ENCODE measurements at regions not wholly inside any gene's neighbourhood (a gene's known extent, or its start where the extent isn't known, plus 50 kb on each side); places are given as distances from the start of the nearest gene placed in this dataset.

DNA sequence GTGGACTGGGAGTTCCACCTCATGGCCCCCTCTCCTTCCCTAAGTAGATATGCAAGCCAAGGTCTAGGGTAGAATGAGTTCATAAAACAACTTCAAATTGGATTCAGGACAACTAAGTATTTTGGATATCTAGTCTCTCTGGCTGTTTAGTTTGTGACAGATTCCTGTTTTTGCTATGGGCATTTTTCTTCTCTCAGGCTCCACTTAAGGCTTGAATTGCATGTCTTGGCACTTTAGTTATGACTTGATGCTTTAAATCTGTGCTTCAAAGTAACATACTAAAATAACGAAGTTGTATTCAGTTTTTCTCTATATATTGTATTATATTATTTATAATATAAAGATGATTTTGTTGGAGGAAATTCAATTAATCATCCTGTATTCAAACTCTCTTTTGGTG is 873.4 kb upstream of the MBL2 start:
- no peak for ATAC-seq (replicated peaks in 6 of 8)
- in situ Hi-C loops (cut with MboI; ENCODE audit: low pct_unique_long_range_greater_than_20kb in 2 of 9, low sequenced_read_pairs in 9 of 9, unreplicated experiment in 9 of 9) = no loop called here
- 13 to 100% (median 67%) methylated on average over 1 of the region's 1 CpG; no CpG with 5 or more reads in 3 of the 10 experiments for WGBS, 10 experiments
- Histone ChIP-seq H3K4me3 (no peak overlapping the region), H3K4me1 (replicated peaks in 1 of 2) (peaks cover 0 to 4% of the 10 kb centered on the region in 2 donors), H3K27ac (no peak overlapping the region)

DNA sequence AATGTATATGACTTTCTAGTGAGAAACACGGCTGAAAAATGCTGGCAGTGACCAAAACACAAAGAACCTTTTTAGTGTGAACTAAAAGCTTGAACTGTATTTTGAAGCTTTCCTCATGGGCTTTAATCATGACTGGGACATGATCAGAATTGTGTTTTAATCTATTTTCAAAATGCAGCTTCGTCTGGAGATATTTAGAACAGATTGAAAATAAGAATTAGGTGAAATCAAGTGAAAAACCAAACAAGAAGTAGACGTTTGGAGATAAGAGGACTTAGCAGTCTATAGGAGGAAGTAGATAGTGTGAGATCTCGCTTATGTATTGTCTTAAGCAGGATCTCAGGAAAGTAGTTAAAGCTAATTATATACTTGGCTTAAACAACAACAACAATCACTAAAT is 865.4 kb upstream of the MBL2 start:
- ATAC-seq (replicated peaks in 6 of 8) = no peak
- H3K4me1 ChIP-seq (replicated peaks in 1 of 2) = peaks cover 0 to 3% of the 10 kb centered on the region in 2 donors
- H3K27ac ChIP-seq = no peak overlapping the region
- no peak overlapping the region for H3K4me3 ChIP-seq
- WGBS, 10 experiments = 14 to 94% (median 80%) methylated on average over 2 to 4 of the region's 4 CpGs; no CpG with 5 or more reads in 1 of the 10 experiments
- in situ Hi-C loops (cut with MboI; ENCODE audit: low pct_unique_long_range_greater_than_20kb in 2 of 9, low sequenced_read_pairs in 9 of 9, unreplicated experiment in 9 of 9) = no loop called here

DNA sequence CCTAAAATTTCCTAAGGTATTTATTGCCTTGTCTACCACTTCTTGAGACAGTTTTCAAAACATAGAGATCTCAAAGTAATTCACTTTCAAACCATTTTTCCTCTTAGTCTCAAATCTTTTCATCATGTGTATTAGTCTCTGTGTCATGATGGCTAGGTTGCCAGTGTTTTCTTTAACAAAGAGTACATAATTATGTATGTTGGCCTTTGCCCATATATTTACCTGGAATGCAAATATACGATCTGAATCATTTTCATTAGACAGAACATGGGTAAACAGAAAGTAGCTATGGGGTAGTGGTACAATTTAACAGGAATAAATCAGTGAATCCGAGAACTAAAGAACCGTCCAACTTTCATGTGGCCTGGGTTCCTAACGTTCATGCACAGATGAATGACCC is 852.1 kb upstream of the MBL2 start:
- H3K4me3 ChIP-seq = no peak overlapping the region
- in situ Hi-C loops (cut with MboI; ENCODE audit: low pct_unique_long_range_greater_than_20kb in 2 of 9, low sequenced_read_pairs in 9 of 9, unreplicated experiment in 9 of 9) = loop anchor here in 3 of 9 experiments (25.0 kb wide), 1 partner anchor 188 kb away; no protein-coding TSS in a partner anchor
- ATAC-seq (replicated peaks in 6 of 8) = no peak
- no peak overlapping the region for H3K27ac ChIP-seq
- no peaks in the 10 kb centered on the region for H3K4me1 ChIP-seq (replicated peaks in 1 of 2)
- WGBS, 10 experiments = 11 to 94% (median 75%) methylated on average over 2 to 4 of the region's 4 CpGs; no CpG with 5 or more reads in 1 of the 10 experiments

DNA sequence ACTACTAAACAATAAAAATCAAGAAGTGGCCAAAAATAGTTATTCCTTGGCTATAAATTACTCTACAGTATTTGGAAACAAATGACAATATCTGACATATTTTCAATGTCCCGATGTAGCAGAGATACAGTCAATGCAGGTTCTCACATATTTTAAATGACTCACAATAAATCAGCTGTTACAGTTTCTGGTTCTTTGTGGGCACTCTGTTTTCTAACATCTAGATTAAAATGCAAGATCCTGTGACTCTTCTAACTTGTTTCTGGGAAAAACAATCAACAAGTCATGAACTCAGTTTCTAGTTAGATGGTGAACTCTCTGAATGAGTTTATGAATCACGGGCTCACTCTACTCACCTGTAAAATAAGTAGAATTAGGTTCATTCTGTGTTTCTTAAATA is 849.6 kb upstream of the MBL2 start:
- H3K4me3 ChIP-seq = no peak overlapping the region
- no peak overlapping the region for H3K27ac ChIP-seq
- no peak for ATAC-seq (replicated peaks in 6 of 8)
- no peaks in the 10 kb centered on the region for H3K4me1 ChIP-seq (replicated peaks in 1 of 2)
- 13 to 100% (median 80%) methylated on average over 1 to 2 of the region's 2 CpGs; no CpG with 5 or more reads in 1 of the 10 experiments for WGBS, 10 experiments
- in situ Hi-C loops (cut with MboI; ENCODE audit: low pct_unique_long_range_greater_than_20kb in 2 of 9, low sequenced_read_pairs in 9 of 9, unreplicated experiment in 9 of 9) = loop anchor here in 3 of 9 experiments (25.0 kb wide), 1 partner anchor 190 kb away; no protein-coding TSS in a partner anchor

DNA sequence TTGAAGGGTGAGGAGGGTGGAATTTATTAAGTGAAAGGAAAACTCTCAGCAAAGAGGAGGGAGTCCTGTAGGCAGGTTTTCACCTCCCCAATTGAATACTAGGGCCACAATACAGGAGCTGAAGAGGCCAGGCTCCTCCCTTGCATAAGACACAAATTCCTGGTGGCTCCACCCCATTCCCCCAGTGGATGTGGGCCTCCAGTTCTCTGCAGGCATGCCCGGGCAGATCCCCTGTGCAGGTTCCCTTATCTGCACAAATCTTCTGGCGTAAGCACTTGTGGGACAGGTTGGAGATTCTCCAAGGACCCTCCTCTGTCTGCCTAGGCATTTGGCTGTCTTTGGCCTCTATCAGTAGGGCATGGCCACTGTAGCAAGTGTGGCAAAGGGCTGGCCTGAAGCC is 847.1 kb upstream of the MBL2 start:
- H3K27ac ChIP-seq = no peak overlapping the region
- 46 to 92% (median 90%) methylated on average over 2 of the region's 2 CpGs; no CpG with 5 or more reads in 7 of the 10 experiments for WGBS, 10 experiments
- in situ Hi-C loops (cut with MboI; ENCODE audit: low pct_unique_long_range_greater_than_20kb in 2 of 9, low sequenced_read_pairs in 9 of 9, unreplicated experiment in 9 of 9) = loop anchor here in 3 of 9 experiments (25.0 kb wide), 1 partner anchor 193 kb away; no protein-coding TSS in a partner anchor
- no peak overlapping the region for H3K4me3 ChIP-seq
- no peaks in the 10 kb centered on the region for H3K4me1 ChIP-seq (replicated peaks in 1 of 2)
- ATAC-seq (replicated peaks in 6 of 8) = peak in 2 of 8 experiments; percentile 94 to 97

DNA sequence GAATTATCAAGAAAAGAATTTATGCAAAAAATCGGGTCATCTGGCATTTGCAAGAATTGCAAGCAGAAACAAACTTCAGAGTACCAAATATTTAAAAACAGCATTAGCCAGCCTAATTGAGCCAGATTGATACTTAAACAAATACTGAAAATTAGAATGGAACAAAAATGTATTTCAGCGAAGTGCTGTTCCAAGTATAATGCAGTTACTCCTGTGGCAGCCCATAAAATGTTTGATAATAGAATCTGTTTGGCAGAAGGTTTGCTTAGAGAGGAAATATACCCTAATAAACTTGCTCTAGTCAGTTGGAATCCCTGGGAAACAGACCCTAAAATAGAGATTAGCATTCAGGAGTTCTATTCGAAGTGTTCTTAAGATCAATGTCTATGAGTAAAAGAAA is 835.1 kb upstream of the MBL2 start:
- Histone ChIP-seq H3K4me1 (replicated peaks in 1 of 2) (no peaks in the 10 kb centered on the region), H3K27ac (no peak overlapping the region), H3K4me3 (no peak overlapping the region)
- in situ Hi-C loops (cut with MboI; ENCODE audit: low pct_unique_long_range_greater_than_20kb in 2 of 9, low sequenced_read_pairs in 9 of 9, unreplicated experiment in 9 of 9) = loop anchor here in 3 of 9 experiments (25.0 kb wide), 1 partner anchor 205 kb away; no protein-coding TSS in a partner anchor
- 0 to 100% (median 67%) methylated on average over 1 to 3 of the region's 3 CpGs for WGBS, 10 experiments
- ATAC-seq (replicated peaks in 6 of 8) = no peak

DNA sequence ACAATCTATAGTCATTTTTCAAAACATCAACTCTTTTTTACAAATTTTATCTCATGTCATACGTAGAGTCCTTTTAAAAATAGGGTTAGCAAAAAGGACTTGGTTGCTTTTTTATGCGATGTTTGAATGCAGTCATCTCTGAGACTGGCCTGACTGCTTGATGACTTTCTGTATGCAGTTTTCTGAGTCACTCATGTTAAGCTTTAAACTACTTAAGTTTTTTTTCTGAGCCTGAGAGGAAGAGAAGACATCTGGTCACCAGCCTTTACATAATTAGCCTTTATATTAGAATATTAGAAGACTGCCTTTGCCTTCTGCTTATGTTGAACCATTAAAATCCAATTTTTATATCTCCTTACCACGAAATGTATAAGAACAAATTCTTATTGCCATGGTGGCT is 834.4 kb upstream of the MBL2 start:
- in situ Hi-C loops (cut with MboI; ENCODE audit: low pct_unique_long_range_greater_than_20kb in 2 of 9, low sequenced_read_pairs in 9 of 9, unreplicated experiment in 9 of 9) = loop anchor here in 3 of 9 experiments (25.0 kb wide), 1 partner anchor 205 kb away; no protein-coding TSS in a partner anchor
- ATAC-seq (replicated peaks in 6 of 8) = peak in 4 of 8 experiments; percentile 30 to 96 (median 70)
- H3K4me1 ChIP-seq (replicated peaks in 1 of 2) = no peaks in the 10 kb centered on the region
- H3K4me3 ChIP-seq = no peak overlapping the region
- WGBS, 10 experiments = 3 to 100% (median 81%) methylated on average over 1 to 3 of the region's 3 CpGs
- no peak overlapping the region for H3K27ac ChIP-seq

DNA sequence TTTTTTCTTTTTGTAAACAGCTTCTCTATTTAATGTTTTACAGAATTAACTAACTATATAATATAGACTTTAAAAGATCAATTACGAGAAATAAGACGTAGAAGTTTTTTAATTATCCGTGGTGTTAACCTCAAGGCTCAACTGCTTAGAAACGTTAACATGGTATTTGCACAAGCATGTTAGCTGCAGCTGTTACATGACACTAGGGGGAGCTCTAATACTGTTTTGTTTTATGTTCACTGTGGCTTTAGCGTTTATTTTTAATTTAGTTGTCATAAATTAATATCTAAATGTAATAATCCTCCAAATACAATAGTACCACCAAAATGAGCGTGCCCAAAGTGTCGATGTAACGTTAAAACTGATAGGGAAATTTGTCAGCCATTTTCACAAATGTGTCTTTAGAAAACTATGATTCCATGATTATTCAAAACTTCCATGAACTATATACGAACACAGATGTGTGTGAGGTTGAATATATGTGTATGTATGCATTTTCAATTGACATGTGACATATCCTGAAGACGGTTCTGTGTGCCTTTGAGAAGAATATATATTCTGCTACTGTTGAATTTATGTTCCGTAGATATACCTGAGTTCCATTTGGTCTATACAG is 828.8 kb upstream of the MBL2 start:
- peaks cover 0 to 4% of the 10 kb centered on the region in 2 donors for H3K4me1 ChIP-seq (replicated peaks in 1 of 2)
- no peak overlapping the region for H3K27ac ChIP-seq
- peak in 5 of 8 experiments; percentile 8 to 67 (median 47) for ATAC-seq (replicated peaks in 6 of 8)
- 2 to 31% (median 13%) methylated on average over 4 to 11 of the region's 11 CpGs for WGBS, 10 experiments
- in situ Hi-C loops (cut with MboI; ENCODE audit: low pct_unique_long_range_greater_than_20kb in 2 of 9, low sequenced_read_pairs in 9 of 9, unreplicated experiment in 9 of 9) = loop anchor here in 3 of 9 experiments (25.0 kb wide), 1 partner anchor 211 kb away; no protein-coding TSS in a partner anchor
- H3K4me3 ChIP-seq = no peak overlapping the region

DNA sequence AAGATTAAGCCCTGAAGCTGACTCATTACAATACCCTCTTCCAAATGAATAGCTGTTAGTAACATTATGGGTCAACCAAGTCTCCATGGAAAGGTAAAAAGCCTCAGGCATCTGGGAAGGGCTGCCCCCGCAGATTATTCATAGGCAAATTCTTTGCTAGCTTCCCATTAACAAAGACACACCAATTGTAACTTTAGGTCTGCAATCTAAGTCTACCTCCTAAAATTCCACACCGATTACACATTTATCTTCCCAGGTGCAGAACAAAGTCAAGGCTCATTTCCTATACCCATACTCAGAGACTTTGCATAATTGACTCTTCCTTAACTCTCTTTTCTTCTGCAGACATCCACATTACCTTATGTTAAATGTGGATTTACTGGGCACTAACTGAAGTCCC is 826.3 kb upstream of the MBL2 start:
- in situ Hi-C loops (cut with MboI; ENCODE audit: low pct_unique_long_range_greater_than_20kb in 2 of 9, low sequenced_read_pairs in 9 of 9, unreplicated experiment in 9 of 9) = loop anchor here in 1 of 9 experiments (25.0 kb wide), 1 partner anchor 387 kb away; no protein-coding TSS in a partner anchor
- Histone ChIP-seq H3K4me3 (no peak overlapping the region), H3K4me1 (replicated peaks in 1 of 2) (peaks cover 0 to 7% of the 10 kb centered on the region in 2 donors), H3K27ac (no peak overlapping the region)
- WGBS, 10 experiments = 0 to 67% (median 14%) methylated on average over 1 to 2 of the region's 2 CpGs; no CpG with 5 or more reads in 2 of the 10 experiments
- peak in 6 of 8 experiments; percentile 23 to 88 (median 49) for ATAC-seq (replicated peaks in 6 of 8)

DNA sequence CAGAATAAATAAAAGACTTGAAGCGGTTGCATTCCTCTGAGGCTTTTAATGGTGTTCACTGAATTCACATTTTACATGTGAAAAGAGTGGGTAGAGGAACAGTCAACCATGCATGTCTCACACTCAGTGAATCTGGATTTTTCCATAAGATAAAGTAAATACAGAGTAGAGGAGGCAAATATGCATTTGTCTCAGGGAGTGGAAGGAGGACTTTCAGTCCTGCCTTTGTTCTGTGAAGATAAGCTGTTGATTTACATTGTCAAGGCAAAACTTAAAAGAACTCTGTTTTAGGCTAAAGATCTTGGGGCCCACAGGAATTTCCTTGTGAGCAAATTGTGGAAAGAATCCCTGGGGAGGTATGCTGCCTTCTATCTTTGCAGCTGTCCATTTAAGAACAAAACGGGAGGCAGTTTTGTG is 825.3 kb upstream of the MBL2 start:
- H3K4me3 ChIP-seq = no peak overlapping the region
- peak overlapping the region in 1 of 2 donors; percentile 16 for H3K27ac ChIP-seq
- 20 to 83% (median 44%) methylated on average over 1 to 2 of the region's 2 CpGs for WGBS, 10 experiments
- H3K4me1 ChIP-seq (replicated peaks in 1 of 2) = peaks cover 0 to 7% of the 10 kb centered on the region in 2 donors
- peak in 5 of 8 experiments; percentile 52 to 80 (median 74) for ATAC-seq (replicated peaks in 6 of 8)
- in situ Hi-C loops (cut with MboI; ENCODE audit: low pct_unique_long_range_greater_than_20kb in 2 of 9, low sequenced_read_pairs in 9 of 9, unreplicated experiment in 9 of 9) = loop anchor here in 1 of 9 experiments (25.0 kb wide), 1 partner anchor 386 kb away; no protein-coding TSS in a partner anchor

DNA sequence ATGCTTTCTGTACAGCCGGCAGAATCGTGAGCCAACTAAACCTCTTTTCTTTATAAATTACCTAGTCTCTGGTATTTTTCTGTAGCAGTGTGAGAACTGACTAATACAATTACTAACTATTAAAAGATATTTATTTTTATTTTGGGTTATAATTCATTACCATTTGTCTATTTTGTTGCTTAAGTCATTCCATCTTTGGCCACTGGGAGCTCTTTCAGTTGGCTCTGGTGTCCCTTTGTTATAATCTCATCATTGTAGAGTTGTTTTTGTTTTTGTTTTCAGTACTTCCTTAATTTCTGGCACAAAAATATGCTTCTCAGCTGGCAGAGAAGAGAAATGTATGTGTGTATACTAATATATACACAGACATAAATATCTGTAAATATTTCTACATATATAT is 807.9 kb upstream of the MBL2 start:
- in situ Hi-C loops (cut with MboI; ENCODE audit: low pct_unique_long_range_greater_than_20kb in 2 of 9, low sequenced_read_pairs in 9 of 9, unreplicated experiment in 9 of 9) = loop anchor here in 1 of 9 experiments (25.0 kb wide), 1 partner anchor 368 kb away; no protein-coding TSS in a partner anchor
- H3K4me1 ChIP-seq (replicated peaks in 1 of 2) = no peaks in the 10 kb centered on the region
- no peak overlapping the region for H3K27ac ChIP-seq
- ATAC-seq (replicated peaks in 6 of 8) = no peak
- WGBS, 10 experiments = 33 to 100% (median 94%) methylated on average over 1 to 2 of the region's 2 CpGs; no CpG with 5 or more reads in 4 of the 10 experiments
- H3K4me3 ChIP-seq = no peak overlapping the region

DNA sequence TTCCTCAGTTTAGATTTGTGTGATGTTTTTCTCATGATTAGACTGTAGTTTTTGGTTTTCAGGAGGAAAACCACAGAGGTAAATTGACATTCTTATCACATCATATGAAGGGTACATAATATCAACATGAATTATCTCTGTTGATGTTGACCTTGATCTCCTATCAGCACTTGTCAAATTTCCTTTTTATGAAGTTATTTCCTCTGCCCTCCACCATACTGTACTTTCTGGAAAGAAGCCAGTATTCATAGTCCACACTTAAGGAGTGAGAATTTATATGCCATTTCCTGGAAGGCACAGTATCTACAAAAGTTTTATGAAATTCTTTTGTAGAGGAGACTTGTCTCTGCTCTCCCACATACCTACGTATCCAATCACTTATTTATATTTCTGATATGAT is 807.2 kb upstream of the MBL2 start:
- 71 to 100% (median 86%) methylated on average over 1 of the region's 1 CpG; no CpG with 5 or more reads in 1 of the 10 experiments for WGBS, 10 experiments
- H3K27ac ChIP-seq = no peak overlapping the region
- no peaks in the 10 kb centered on the region for H3K4me1 ChIP-seq (replicated peaks in 1 of 2)
- H3K4me3 ChIP-seq = no peak overlapping the region
- no peak for ATAC-seq (replicated peaks in 6 of 8)
- in situ Hi-C loops (cut with MboI; ENCODE audit: low pct_unique_long_range_greater_than_20kb in 2 of 9, low sequenced_read_pairs in 9 of 9, unreplicated experiment in 9 of 9) = loop anchor here in 1 of 9 experiments (25.0 kb wide), 1 partner anchor 367 kb away; no protein-coding TSS in a partner anchor

DNA sequence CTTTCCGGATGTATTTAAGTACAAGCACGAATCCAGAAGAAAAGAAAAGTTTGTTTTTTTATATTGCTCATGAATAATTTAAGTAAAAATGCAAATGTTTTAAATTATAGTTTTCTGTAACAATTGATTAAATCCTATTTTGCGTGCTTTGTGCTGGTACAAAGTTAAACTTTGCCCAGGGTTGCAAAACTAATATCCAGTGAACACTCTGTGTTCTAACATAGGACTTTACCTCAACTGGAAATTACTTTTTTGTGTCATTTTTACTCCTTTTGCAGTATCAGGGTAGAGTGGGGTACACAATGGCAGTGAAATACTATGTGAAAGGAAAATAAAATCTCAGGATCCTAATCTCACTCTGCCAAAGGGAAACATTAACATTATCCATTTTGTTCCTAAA is 801.4 kb upstream of the MBL2 start:
- in situ Hi-C loops (cut with MboI; ENCODE audit: low pct_unique_long_range_greater_than_20kb in 2 of 9, low sequenced_read_pairs in 9 of 9, unreplicated experiment in 9 of 9) = no loop called here
- no peak for ATAC-seq (replicated peaks in 6 of 8)
- Histone ChIP-seq H3K27ac (no peak overlapping the region), H3K4me3 (no peak overlapping the region), H3K4me1 (replicated peaks in 1 of 2) (no peaks in the 10 kb centered on the region)
- 3 to 93% (median 66%) methylated on average over 1 to 3 of the region's 3 CpGs for WGBS, 10 experiments
